HG03196 (cell line): ENCODE measurements at regions not wholly inside any gene's neighbourhood (a gene's known extent, or its start where the extent isn't known, plus 50 kb on each side); places are given as distances from the start of the nearest gene placed in this dataset.
"Not testable (repeated sequence)": the region's sequence is repeated elsewhere in the genome, so short reads cannot be mapped to it uniquely, and the experiment has no call there.

Experiments
- ATAC-seq: cut with Tn5 transposase; IDR thresholded peaks from one replicate; pipeline ENCODE4 v1.9.1; 2021; ENCODE audit not compliant: unreplicated experiment

- no peak for ATAC-seq
Measured at GRCh38 chr6:126202707-126203106, 137.2 kb upstream of the CENPW start.

DNA sequence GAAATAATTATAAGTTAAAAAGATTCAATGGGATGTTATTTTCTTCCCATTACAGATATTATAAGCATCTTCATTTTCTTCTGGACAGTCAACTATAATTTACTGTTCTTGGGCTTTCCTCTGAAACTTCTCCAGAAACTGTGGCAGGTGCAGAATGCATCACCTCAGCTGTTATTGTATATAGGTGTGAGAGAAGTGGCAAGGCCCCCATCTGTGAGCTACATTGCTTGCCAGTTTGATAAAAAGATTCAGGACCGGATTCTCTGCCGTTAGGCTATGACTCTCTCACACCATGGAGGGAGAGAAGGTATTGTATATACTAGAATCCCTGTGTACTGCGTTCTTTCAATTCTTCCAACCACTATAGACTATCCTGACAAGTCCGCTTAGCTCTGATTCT, 135.8 kb upstream of the CENPW start:
- no peak for ATAC-seq

DNA sequence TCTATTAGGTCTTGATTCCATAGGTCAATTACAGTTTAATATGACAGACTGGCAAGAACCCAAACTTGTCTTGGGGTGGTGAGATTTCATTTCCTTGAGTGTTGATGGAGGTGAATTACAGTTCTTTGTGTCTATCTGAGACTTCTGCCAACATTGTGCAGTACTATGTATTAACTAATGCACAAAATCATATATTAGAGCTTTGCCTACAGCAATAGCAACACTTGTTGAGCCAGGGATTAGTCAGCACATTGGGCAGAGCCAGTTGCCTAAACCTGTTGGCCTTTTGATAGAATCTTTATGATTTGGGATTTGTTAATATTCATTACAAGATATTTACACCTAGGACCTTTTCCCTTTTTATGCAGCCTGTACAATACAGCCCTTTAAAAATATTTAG, 135.3 kb upstream of the CENPW start:
- no peak for ATAC-seq

GRCh38 chr6:126206504-126207246, 133.2 kb upstream of the CENPW start:
- ATAC-seq, result no peak

DNA sequence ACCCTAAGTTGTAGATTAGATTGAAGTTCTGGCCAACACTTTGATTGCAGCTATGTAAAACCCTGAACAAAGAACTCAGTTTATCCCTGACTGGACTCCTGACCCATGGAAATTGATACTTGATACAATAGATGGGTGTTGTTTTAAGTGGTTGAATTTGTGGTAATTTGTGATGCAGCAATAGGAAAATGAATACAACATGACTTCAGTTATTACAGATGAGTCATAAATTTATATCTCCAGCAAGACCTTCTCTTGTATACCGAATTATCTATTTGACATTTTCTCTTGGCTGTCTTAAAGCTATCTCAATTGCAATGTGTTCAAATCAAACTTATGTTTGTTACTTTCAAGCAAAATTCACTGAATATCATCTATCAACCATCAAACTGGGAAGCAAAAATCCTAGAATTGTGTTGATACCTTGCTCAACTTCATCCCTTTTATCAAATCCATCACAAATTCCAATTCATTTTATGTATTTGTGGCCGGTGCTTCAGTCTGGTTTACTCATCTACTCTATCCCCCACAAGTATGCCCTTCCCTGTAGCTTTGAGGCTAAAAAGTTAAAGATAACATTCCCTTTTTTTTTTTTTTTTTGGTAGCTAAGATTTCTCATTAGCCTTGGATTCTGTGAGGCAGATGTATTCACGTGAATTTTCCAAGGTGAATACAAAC, 129.4 kb upstream of the CENPW start:
- ATAC-seq, result no peak

DNA sequence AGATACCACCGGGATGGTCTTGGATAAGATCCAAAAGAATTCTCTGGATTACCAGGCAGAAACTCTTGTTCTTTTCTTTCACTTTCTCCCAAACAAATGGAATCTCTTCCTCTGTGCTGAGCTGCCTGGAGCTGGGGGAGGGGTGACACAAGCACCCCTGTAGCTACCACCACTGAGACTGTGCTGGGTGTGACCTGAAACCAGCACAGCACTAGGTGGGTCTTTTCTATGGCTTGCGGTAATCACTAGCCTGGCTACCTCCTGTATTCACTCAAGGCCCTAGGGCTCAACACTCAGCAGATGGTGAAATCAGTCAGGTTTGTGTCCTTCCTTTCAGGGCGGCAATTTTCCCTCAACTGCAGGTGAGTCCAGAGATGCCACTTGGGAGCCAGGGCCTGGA, 122.4 kb upstream of the CENPW start:
- ATAC-seq, result no peak

DNA sequence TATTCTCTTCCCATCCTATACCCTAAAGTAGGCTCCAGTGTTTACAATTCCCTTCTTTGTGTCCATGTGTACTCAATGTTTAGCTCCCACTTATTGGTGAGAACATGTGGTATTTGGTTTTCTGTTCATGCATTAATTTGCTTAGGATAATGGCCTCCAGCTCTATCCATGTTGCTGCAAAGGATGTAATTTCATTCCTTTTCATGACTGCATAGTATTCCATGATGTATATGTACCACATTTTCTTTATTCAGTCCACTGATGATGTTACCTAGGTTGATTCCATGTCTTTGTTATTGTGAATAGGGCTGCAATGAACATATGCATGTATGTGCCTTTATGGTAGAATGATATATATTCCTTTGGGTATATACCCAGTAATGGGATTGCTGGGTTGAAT, 119.0 kb upstream of the CENPW start:
- not testable (repeated sequence) for ATAC-seq

DNA sequence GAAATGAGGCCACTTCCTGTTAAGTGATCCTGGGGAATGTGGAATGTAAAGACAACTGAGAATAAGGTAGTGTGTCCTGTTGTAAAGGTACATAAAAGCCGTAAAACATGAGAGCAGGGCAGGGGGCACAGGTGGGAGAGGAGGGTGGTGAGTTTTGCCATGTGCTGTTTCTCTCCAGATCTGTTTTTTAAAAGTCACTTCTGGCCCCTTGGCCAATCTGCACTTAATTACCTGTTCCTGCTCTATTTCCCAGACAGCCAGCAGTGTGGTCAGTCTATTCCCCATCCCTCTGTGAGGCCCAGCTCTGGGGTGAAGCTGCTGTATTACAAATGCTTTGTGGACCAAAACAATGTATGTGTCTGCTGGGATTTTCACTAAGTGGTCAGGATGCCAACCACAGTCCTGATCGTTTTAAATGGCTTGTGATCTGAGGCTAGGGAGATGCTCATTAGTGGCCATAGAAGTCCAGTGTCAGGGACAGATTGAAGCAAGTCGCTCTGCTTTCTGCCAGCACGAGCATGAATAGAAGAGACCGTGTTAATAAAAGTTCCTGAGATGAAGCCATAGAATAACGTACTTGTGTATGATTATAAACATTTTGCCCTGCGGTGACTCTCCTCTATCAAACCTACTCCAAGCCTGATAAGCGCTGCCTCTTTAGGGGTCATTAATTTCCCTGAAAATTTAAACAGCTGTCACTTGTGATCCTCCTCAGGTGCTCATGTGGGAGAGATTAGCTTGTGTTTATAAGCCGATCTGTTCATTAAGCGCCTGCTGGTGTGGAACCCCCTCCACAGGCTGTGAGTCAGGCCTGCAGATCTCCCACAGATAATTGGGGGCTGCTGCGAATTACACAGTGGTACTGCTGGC, 111.8 kb upstream of the CENPW start:
- no peak for ATAC-seq

DNA sequence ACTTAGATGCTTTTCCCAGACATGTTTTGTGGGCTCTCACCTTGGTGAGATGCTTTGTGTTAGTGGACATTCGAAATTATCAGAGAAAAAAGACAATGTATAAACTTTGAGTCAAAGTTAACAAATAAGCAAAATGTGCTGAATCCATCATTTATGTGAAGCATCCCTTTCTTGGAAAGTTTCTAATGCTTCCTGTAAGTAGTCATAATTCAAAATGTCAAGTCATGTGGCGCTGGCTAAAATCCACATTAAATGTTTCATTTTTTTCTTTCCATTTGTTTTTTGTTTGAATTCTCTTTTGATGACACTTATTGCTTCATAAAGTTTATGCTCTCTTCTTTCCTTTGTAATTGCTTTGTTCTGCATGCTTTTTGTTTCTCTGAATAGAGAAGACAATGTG, 107.2 kb upstream of the CENPW start:
- ATAC-seq, result no peak

GRCh38 chr6:126233192-126233591, 106.7 kb upstream of the CENPW start:
- ATAC-seq, result no peak

GRCh38 chr6:126235363-126235762, 104.6 kb upstream of the CENPW start:
- ATAC-seq, result no peak

GRCh38 chr6:126245077-126245476, 94.8 kb upstream of the CENPW start:
- ATAC-seq, result no peak

DNA sequence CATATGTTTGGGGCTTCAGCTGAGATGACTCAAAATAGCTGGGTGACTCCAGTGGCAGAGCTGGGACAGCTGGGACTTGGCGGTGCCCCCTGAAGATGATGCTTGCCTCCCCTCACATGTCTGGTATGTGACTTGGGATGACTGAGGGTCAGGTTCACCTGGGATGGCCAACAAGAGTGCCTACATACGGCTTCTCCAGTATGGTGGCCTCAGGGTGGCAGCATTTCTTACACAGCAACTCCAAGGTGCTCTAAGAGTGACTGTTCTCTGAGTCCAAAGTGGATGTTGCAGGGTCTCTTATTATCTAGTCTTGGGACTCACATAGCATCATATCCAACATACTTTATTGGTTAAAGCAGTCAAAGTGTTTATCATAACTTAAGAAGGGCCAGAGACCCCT, 87.8 kb upstream of the CENPW start:
- no peak for ATAC-seq

DNA sequence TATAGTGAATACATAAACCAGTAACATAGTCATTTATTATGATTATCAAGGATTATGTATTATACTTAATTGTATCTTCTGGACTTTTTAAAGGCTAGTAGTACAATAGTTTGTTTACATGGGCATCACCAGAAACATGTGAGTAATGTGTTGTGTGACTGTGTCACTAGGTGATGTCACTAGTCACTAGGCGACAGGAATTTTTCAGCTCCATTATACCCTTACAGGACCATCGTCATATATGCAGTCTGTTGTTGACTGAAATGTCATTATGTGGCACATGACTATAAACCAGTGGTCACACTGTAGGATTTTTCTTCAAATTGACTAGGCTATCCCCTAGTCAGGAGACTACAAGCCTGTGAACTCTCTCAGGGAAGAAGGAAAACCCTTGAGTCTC, 86.5 kb upstream of the CENPW start:
- ATAC-seq, result no peak

DNA sequence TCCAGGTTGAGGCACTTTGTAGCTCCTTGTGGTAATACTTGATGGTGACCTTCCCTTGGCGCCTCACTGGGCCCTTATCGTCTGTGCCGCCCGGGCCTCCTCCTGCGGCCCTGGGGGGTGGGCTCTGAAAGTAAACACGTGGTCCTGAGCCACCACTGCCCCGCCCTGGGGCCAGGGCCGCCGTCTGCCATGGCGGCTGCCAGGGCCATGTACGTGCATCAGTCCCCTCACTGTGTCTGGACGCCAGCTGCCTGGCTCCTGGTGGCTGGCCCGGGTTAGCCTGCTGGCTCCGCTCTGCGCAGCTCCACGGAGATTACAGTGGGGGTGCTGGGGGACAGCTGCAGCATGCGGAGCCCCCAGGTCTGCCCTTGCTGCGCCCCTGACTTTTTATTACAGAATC, 81.8 kb upstream of the CENPW start:
- ATAC-seq, result no peak

DNA sequence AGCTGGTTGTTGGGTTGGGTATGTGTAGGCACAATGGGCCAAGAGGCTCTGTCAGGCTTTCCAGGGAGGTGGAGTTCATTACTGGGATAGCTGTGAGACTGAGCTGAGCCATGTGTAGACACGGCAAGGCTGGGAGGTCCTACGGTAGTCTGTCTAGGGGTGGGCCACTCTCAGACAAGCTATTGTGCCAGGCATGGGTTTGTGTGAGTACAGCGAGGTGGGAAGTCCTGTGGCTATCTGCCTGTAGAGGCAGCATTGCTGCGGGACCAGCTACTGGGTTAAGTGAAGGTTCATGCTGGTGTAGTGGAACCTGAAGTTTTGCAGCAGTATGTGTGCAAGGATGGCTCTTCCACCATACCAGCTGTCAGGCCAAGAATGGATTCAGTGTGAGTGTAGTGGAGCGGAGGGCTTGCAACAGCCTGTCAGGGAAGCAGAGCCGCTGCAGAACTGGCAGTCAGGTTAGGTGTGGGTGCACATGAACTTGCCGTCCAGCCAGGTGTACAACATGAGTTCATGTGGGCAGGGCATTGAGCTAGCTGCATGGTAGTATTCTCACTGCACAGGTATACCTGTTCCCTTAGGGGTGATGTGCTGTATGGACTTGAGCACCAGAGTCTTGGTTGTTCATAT, 78.0 kb upstream of the CENPW start:
- ATAC-seq, result no peak

GRCh38 chr6:126264265-126264664, 75.7 kb upstream of the CENPW start:
- ATAC-seq, result no peak

DNA sequence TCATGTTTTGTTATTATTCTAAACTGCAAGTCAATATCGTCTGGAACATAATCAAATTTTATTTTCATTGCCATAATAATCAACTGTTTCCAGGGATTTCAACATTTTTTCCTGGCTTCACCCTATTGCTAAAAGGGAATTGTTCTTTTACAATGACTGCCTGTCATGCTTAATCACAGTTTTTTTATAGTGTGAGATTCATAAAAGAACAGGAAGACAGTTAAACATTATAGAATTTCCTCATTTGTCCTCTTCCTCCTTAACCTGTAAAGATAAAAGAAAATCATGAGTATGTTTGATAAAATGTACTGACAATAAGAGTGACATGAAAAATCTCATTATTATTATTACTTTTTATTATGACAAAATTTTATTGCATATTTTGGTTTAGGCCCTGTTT, 73.3 kb upstream of the CENPW start:
- ATAC-seq, result no peak

- ATAC-seq, result no peak
Measured at GRCh38 chr6:126267626-126268025, 72.3 kb upstream of the CENPW start.

GRCh38 chr6:126268092-126268491, 71.8 kb upstream of the CENPW start:
- ATAC-seq, result peak; percentile 65

- no peak for ATAC-seq
Measured at GRCh38 chr6:126280287-126280686, 59.6 kb upstream of the CENPW start.
